D721Med (cell line): ENCODE measurements at regions not wholly inside any gene's neighbourhood (a gene's known extent, or its start where the extent isn't known, plus 50 kb on each side); places are given as distances from the start of the nearest gene placed in this dataset.

ENCODE experiments used
- DNase-seq: peaks from one replicate; pipeline ENCODE4 v3.0.0; 2011; ENCODE audit warnings: low spot score; ENCODE audit not compliant: insufficient read length
- FAIRE-seq: peaks from 2 replicates; lab custom pipeline; 2011; peaks lifted over from hg19 to GRCh38; lab: Jason Lieb, UNC
- TF ChIP-seq, protein P1 (sequence below): IDR thresholded peaks from 2 replicates; pipeline ENCODE4 v1.5.1; 2012; ENCODE audit warnings: mild to moderate bottlenecking, control low read depth; ENCODE audit not compliant: insufficient read depth; ENCODE audit errors: missing control alignments

DNA sequence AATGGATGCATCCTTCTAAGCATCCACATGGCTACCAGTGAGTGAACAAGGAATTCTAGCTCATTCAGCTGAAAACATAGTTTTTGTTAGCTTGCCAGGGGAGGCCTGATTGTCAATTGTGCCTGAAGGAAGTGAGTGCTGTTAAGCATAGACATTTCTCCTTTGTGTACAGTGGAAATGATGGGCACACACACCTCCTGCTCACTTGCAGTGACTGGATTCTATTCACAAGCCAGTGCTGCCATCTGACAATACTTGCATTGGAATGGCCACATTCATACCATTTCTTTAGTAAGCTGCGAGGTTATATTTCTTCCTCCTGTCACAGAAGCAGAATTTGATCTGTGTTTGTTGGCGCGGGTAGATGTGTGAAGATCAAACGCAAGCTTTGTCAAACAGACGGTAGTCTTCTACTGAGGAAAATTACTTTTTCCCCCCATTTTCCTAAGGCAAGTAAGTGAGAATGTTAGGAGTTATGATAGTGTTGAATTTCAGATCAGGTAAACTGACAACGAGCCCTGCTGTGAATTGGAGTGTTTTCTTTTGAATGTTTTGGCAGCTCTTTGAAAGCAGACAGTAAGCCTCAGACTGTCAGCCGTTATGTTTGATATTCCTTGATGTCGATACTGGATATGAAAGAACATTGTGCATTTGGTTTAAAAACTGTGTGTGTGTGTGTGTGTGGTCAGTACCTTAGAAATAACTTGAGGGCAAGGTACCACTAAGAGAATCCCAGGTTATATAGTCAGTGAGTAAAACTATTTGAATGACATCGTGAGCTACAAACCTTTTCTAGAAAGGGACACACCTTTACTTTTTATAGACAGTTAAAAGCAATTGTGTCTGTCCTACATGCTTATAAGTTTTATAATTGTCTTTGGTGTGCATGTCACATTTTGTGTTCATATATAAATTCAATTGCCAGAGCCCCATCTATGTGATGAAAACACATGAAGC, 84.2 kb upstream of the BMP2 start:
- DNase-seq, result no peak
- TF ChIP-seq, protein P1, sequence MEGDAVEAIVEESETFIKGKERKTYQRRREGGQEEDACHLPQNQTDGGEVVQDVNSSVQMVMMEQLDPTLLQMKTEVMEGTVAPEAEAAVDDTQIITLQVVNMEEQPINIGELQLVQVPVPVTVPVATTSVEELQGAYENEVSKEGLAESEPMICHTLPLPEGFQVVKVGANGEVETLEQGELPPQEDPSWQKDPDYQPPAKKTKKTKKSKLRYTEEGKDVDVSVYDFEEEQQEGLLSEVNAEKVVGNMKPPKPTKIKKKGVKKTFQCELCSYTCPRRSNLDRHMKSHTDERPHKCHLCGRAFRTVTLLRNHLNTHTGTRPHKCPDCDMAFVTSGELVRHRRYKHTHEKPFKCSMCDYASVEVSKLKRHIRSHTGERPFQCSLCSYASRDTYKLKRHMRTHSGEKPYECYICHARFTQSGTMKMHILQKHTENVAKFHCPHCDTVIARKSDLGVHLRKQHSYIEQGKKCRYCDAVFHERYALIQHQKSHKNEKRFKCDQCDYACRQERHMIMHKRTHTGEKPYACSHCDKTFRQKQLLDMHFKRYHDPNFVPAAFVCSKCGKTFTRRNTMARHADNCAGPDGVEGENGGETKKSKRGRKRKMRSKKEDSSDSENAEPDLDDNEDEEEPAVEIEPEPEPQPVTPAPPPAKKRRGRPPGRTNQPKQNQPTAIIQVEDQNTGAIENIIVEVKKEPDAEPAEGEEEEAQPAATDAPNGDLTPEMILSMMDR, result no peak
- FAIRE-seq, result no peak

- TF ChIP-seq, protein P1, result no peak
- FAIRE-seq (no peak), DNase-seq (no peak)
These were observed 86.6 kb upstream of the BMP2 start for GRCh38 chr20:6680854-6681253.

DNA sequence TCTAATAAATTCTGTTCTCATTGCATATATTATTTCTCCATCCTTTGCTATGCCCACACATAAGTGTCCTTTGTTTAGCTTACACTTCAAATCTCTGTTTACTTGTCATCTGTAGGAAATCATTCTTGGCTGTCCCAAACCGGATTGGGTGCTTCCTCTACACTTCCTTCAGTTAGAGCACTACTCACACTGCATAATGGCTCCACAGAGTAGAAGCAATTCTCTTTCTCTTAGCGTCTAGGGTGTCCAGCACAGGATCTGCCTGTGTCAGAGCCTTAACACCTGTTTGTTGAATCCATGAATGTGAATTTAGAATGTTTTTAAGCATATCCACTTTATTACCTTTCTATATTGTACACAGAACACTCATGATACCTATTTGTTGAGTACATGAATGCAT, 87.0 kb upstream of the BMP2 start:
- TF ChIP-seq, protein P1, result no peak
- DNase-seq (no peak), FAIRE-seq (no peak)

DNA sequence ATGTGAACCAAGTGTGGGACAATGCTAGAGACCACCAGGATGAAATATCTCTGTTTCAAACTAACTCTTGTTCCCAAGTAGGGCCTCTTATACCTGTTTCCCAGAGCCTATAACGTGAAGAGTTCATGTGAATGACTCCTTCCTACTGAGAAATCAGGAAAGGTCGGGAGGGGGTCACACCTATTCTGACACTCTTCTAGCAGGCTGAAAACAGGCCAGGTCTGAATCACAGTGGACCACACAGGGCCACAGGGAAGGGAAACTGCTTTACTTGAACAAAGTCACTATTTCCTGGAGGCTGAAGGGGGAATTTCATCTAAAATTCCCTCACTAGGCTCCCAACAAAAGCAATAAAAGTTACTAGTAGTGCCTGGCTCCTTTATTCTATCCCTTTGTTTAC, 88.4 kb upstream of the BMP2 start:
- FAIRE-seq (no peak), DNase-seq (no peak)
- TF ChIP-seq, protein P1, result no peak

DNA sequence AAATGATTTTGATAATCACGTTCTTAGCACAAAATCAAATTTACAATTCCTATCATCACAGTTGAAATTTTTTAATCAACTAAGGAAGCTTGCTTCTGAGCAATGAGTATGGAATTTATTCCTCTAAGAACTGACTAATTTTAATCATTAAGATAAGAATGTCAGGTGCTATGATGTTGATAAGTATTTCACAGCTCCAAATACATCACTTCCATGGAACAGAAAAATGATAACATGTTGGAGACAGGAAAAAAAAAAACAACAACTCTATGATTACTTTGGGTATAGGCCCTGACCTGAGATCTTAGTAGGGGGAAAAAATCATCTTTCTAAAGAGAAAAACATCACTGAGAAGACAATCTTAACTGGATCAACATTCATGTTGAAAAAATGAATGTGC, 89.4 kb upstream of the BMP2 start:
- FAIRE-seq (no peak), DNase-seq (no peak)
- TF ChIP-seq, protein P1, result no peak

DNA sequence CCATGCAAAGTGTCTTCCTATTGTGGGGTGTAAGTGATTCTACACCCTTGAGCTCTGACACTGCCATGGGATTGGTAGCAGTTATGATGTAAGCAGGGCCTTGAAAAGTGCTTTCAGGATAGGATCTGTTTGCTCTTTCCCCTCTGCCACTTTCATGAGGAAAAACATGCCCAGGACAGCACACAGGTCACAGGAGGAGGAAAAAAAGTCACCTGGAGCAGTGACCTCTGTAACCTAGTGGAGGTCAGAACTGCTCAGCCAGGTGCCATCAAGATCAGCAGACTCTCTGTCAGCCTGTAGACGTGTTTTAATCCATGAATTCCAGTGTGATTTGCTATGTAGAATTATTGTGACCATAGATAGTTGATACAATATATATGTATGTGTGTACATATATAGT, 92.7 kb upstream of the BMP2 start:
- FAIRE-seq, result no peak
- TF ChIP-seq, protein P1, result no peak
- DNase-seq, result no peak

DNA sequence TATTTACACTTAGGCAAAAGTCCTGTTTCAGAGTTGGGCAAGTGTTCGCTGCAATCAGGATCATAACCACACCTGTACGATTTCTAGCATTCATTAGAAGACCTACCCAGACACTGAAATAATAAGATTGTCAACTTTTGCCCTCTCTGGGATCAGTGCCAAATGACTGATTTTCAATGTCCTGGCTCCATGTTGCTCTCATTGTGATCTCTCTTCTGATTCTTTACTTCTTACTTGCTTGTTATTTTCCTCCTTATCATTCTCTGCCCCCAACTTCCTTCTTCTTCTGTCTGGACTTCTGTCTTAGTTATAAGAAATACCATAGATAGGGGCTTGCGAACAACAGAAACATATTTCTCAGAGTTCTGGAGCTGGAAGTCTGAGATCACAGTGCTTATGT, 94.4 kb upstream of the BMP2 start:
- FAIRE-seq (no peak), DNase-seq (no peak)
- TF ChIP-seq, protein P1, result no peak
